ENCODE measurements at regions not wholly inside any gene's neighbourhood (a gene's known extent, or its start where the extent isn't known, plus 50 kb on each side); places are given as distances from the start of the nearest gene placed in this dataset.

DNA sequence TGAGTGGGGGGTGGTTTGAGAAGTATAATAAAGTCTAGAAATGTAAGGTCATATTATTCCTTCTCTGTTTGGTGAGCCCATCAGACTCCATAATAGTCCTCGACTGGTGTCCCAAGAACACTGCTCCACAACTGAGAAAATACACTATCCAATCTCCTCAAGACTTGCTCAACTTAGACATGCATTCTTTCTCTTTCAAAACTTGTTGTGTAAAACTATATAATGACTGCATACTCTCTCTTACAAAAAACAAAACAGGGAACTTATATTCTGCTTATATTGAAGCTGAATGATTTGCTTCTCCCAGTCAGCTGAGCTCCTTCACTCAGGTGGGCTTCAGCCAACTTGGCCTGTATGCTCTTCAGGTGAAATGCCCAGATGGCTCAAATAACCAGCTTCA lies 204.7 kb downstream of the ZNF365 start:
- no peaks in the 10 kb centered on the region for H3K9me3 ChIP-seq
- no peak for DNase-seq
- ATAC-seq: no peak
- no peaks in the 10 kb centered on the region for H3K36me3 ChIP-seq
- intact Hi-C loops (cut with DNase I): no loop called here
- H3K4me3 ChIP-seq: no peak overlapping the region
- H3K4me1 ChIP-seq: peaks cover 0 to 7% of the 10 kb centered on the region in 2 donors
- TF ChIP-seq, protein P1, sequence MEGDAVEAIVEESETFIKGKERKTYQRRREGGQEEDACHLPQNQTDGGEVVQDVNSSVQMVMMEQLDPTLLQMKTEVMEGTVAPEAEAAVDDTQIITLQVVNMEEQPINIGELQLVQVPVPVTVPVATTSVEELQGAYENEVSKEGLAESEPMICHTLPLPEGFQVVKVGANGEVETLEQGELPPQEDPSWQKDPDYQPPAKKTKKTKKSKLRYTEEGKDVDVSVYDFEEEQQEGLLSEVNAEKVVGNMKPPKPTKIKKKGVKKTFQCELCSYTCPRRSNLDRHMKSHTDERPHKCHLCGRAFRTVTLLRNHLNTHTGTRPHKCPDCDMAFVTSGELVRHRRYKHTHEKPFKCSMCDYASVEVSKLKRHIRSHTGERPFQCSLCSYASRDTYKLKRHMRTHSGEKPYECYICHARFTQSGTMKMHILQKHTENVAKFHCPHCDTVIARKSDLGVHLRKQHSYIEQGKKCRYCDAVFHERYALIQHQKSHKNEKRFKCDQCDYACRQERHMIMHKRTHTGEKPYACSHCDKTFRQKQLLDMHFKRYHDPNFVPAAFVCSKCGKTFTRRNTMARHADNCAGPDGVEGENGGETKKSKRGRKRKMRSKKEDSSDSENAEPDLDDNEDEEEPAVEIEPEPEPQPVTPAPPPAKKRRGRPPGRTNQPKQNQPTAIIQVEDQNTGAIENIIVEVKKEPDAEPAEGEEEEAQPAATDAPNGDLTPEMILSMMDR (IDR thresholded peaks at IDR 0.05): no peak
- H3K27ac ChIP-seq: no peak overlapping the region
- H3K27me3 ChIP-seq: no peaks in the 10 kb centered on the region

DNA sequence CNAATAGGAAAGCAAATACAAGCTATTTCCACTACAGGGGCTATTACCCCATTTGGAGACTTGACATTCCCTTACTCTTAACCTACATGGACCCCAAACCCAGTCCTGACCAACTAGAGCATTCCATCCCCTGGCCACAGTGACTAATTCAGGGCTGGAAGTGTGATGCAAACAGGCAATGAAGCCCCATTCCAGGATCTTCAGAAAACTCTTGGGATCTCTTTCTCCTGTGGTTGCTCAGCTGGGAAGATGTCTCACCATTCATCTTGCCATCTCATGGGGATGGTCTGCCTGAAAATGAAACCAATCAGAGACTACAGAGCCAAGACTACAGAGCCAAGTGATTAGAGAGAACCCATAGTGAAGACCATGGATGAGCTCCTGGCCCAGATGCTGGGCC lies 206.2 kb downstream of the ZNF365 start:
- TF ChIP-seq, protein P1 (IDR thresholded peaks at IDR 0.05): no peak
- Histone ChIP-seq H3K4me1 (peaks cover 0 to 7% of the 10 kb centered on the region in 2 donors), H3K27ac (no peak overlapping the region), H3K4me3 (no peak overlapping the region), H3K9me3 (no peaks in the 10 kb centered on the region), H3K36me3 (no peaks in the 10 kb centered on the region), H3K27me3 (no peaks in the 10 kb centered on the region)
- intact Hi-C loops (cut with DNase I): no loop called here
- DNase-seq: no peak
- ATAC-seq: no peak

DNA sequence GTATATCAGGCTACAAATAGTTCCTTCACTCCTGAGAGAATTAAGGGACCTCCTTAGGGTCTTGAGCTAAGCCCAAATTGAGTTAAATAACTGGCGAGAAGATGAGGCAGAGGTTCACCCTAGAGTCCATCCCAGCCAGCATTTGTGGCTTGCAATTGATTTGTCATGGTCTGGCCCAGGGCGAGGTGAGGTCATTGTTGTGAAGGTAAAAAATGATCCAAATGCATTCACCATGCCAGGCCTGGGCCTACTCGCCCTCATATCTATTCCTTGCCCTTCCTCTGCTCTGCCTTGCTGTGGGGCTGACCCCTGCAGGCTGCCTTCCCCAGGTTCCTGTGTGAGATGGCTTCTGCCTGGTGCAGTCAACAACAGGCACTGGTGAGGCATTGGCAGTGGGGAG lies 207.2 kb downstream of the ZNF365 start:
- Histone ChIP-seq H3K4me3 (no peak overlapping the region), H3K4me1 (peaks cover 0 to 7% of the 10 kb centered on the region in 2 donors), H3K27me3 (no peaks in the 10 kb centered on the region), H3K36me3 (no peaks in the 10 kb centered on the region), H3K9me3 (no peaks in the 10 kb centered on the region), H3K27ac (no peak overlapping the region)
- ATAC-seq (no peak), DNase-seq (no peak)
- intact Hi-C loops (cut with DNase I): no loop called here
- TF ChIP-seq, protein P1 (IDR thresholded peaks at IDR 0.05): no peak

DNA sequence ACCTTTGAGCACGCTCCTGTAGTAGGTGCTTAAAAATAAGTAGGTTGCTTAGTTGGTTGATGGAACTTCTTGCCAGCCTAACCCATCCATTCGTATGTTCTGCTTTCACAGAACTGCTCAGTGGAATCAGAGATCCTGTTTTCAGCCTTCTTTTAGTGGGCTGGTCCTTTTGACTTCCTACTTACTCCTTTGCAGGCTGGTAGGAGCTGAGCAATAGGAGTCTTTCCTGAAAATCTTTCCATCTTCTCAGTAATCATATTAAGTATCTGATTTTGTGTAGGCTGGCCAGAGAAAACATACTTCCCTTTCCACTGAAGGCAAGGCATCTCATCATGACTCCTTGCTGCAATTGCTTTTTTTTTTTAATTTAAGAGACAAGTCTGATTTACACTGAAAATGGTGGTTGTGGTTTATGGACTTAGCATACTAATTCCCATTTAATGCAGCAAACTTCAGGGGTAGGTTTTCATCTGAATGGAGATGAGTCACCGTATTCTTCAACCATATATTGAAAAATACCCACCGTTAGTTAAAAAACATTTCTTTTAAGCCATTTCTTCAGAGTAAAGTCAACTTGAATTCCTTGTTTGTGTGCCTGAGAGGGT lies 208.0 kb downstream of the ZNF365 start:
- no peak overlapping the region for H3K4me3 ChIP-seq
- H3K36me3 ChIP-seq: no peaks in the 10 kb centered on the region
- TF ChIP-seq, protein P1 (IDR thresholded peaks at IDR 0.05): no peak
- peak overlapping the region; percentile 42 to 45 for H3K27ac ChIP-seq
- ATAC-seq (peak; percentile 15), DNase-seq (no peak)
- H3K9me3 ChIP-seq: no peaks in the 10 kb centered on the region
- intact Hi-C loops (cut with DNase I): no loop called here
- peaks cover 0 to 7% of the 10 kb centered on the region in 2 donors for H3K4me1 ChIP-seq
- H3K27me3 ChIP-seq: no peaks in the 10 kb centered on the region

DNA sequence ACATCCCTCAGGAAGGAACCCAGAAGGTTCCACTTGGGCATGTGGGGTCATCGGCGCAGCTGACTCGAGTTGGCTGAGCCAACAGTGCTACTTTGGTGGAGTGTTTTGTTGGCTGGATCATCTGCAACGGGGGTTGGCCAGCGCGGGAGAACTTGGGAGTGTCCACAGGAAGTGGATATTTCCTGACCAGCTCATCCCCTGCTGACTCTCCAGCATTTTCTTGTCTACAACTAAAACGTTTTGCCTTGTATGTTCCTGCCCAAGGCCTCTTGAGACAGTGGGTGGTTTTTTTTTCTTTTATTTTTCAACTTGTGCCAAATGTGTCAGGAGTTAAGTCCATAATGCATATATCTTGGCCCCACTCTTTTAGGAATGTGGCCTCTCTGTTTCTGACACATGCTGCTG lies 208.6 kb downstream of the ZNF365 start:
- Histone ChIP-seq H3K27me3 (no peaks in the 10 kb centered on the region), H3K27ac (peak overlapping the region; percentile 42 to 45), H3K9me3 (no peaks in the 10 kb centered on the region), H3K4me1 (peaks cover 0 to 7% of the 10 kb centered on the region in 2 donors), H3K36me3 (no peaks in the 10 kb centered on the region), H3K4me3 (no peak overlapping the region)
- intact Hi-C loops (cut with DNase I): no loop called here
- TF ChIP-seq, protein P1 (IDR thresholded peaks at IDR 0.05): no peak
- peak; percentile 68 for ATAC-seq
- peak; percentile 18 to 78 (median 52) for DNase-seq
